ENCODE measurements at regions not wholly inside any gene's neighbourhood (a gene's known extent, or its start where the extent isn't known, plus 50 kb on each side); places are given as distances from the start of the nearest gene placed in this dataset.
A peak's percentile ranks its signal among the peaks of the same experiment; 100 is the strongest.

- peak; percentile 20 for DNase-seq
Observed at GRCh38 chr21:27079636-27080240, 112.8 kb upstream of the ADAMTS5 start.

- no peak for DNase-seq
Observed at GRCh38 chr21:27078915-27079314, 112.0 kb upstream of the ADAMTS5 start.

GRCh38 chr21:27077501-27077900 is 110.6 kb upstream of the ADAMTS5 start:
- DNase-seq: no peak

GRCh38 chr21:27076025-27076424 is 109.1 kb upstream of the ADAMTS5 start:
- peak; percentile 40 for DNase-seq

GRCh38 chr21:27070861-27071670 is 104.2 kb upstream of the ADAMTS5 start:
- no peak for DNase-seq

GRCh38 chr21:27068811-27069210 is 101.9 kb upstream of the ADAMTS5 start:
- DNase-seq: no peak

- no peak for DNase-seq
Observed at GRCh38 chr21:27067226-27067625, 100.3 kb upstream of the ADAMTS5 start.

- DNase-seq: no peak
Observed at GRCh38 chr21:27062443-27062842, 95.6 kb upstream of the ADAMTS5 start.

- no peak for DNase-seq
Observed at GRCh38 chr21:27061770-27062169, 94.9 kb upstream of the ADAMTS5 start.

GRCh38 chr21:27060190-27060589 is 93.3 kb upstream of the ADAMTS5 start:
- DNase-seq: peak; percentile 44

- peak; percentile 74 for DNase-seq
Observed at GRCh38 chr21:27058673-27059605, 92.1 kb upstream of the ADAMTS5 start.

- no peak for DNase-seq
Observed at GRCh38 chr21:27057997-27058396, 91.1 kb upstream of the ADAMTS5 start.

- DNase-seq: peak; percentile 85
Observed at GRCh38 chr21:27047658-27048314, 80.9 kb upstream of the ADAMTS5 start.

GRCh38 chr21:27047283-27047657 is 80.4 kb upstream of the ADAMTS5 start:
- peak; percentile 34 for DNase-seq

GRCh38 chr21:27045281-27045985 is 78.5 kb upstream of the ADAMTS5 start:
- DNase-seq: no peak

- DNase-seq: no peak
Observed at GRCh38 chr21:27043377-27043776, 76.5 kb upstream of the ADAMTS5 start.

- DNase-seq: no peak
Observed at GRCh38 chr21:27040738-27041469, 74.0 kb upstream of the ADAMTS5 start.

- no peak for DNase-seq
Observed at GRCh38 chr21:27036736-27037301, 69.9 kb upstream of the ADAMTS5 start.

GRCh38 chr21:27035791-27036190 is 68.9 kb upstream of the ADAMTS5 start:
- no peak for DNase-seq

GRCh38 chr21:27034796-27035195 is 67.9 kb upstream of the ADAMTS5 start:
- no peak for DNase-seq

GRCh38 chr21:27033471-27033870 is 66.6 kb upstream of the ADAMTS5 start:
- no peak for DNase-seq
